GM18867 (cell line): ENCODE measurements at regions not wholly inside any gene's neighbourhood (a gene's known extent, or its start where the extent isn't known, plus 50 kb on each side); places are given as distances from the start of the nearest gene placed in this dataset.

Source experiments
- ATAC-seq: cut with Tn5 transposase; IDR thresholded peaks from one replicate; pipeline ENCODE4 v1.9.1; 2021; ENCODE audit warnings: mild to moderate bottlenecking, moderate library complexity; ENCODE audit not compliant: unreplicated experiment

DNA sequence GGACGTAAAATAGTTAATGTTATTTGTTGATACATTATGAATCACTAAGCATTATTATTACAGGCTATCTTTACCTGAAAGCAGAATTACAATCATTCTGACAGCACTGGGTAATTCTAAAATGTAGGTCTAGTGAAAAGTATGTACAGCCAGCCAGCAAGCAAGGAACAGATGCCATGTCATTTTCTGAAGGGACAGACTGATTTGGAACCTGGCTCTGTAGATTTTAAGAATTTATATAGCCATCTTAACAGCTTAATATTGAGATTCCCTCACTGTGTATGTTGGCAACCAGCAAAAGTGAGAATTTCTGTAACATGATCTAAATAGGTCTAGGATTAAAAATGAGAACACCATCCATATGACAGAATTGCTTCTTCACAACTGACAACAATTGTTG lies 359.4 kb downstream of the ZIC4 start:
- no peak for ATAC-seq

DNA sequence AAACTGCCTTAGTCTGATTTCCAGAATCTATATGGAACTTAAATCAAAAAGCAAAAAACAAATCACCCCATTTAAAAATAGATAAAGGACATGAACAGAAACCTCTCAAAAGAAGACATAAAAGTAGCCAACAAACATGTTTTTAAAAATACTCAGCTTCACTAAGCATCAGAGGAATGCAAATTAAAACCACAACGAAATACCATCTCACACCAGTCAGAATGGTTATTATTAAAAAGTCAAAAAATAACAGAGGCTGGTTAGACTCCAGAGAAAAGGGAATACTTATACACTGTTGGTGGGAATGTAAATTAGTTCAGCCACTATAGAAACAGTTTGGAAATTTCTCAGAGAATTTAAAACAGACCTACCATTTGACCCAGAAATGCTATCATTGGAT lies 367.9 kb downstream of the ZIC4 start:
- no peak for ATAC-seq

DNA sequence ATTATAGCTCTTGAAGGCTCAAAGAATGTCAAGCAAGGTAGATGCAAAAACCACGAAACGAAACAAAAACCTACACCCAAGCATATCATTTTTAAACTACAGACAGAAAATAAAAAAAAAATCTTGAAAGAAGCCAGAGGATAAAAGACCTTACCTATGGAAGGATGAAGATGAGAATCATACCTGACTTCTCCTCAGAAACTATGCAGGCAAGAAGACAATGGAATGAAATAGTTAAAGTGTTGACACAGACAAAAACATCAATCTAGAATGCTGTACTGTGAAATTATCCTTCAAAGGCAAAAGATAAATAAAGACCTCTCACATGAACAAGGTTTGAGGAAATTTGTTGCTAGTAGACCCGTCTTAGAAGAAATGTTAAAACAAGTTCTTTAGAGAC lies 372.0 kb downstream of the ZIC4 start:
- no peak for ATAC-seq

GRCh38 chr3:147030274-147030673 lies 376.1 kb downstream of the ZIC4 start:
- ATAC-seq, result no peak

DNA sequence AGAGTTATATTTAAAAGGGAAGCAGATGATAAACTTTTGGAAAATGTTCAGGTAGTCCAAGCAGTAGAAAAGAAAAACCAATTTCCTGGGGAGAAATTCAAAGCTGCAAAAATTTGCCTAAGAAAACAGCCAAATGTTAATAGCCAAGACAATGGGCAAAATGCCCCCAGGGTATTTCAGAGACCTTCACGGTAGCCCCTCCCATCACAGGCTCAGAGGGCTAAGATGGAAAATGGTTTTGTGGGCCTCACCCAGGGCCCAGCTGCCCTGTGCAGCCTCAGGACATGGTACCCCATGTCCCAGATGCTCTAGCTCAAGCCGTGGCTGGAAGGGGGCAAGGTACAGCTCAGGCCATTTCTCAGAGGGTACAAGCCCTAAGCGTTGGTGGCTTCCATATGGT lies 391.0 kb downstream of the ZIC4 start:
- no peak for ATAC-seq

DNA sequence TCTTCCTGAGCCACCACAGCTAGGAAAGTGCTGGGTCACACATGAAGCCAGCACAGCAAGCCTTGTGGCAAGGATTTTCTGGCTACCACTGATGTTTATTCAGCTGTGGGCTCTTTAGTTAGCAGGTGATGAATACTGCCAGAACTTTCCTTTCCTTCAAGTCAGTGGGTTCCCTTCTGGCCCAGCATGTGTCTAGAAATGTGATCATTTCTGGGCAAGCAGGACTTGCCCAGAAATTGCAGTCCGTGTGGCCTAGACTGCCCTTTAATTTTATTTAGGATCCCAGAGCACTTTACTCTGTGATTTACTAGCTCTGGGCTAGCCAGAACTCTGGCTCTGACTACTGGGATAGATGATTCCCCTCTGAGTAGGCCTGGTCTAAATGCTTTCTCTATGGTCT lies 397.5 kb downstream of the ZIC4 start:
- ATAC-seq, result no peak

GRCh38 chr3:147008458-147008857 lies 397.9 kb downstream of the ZIC4 start:
- no peak for ATAC-seq

GRCh38 chr3:147007736-147008245 lies 398.6 kb downstream of the ZIC4 start:
- no peak for ATAC-seq

DNA sequence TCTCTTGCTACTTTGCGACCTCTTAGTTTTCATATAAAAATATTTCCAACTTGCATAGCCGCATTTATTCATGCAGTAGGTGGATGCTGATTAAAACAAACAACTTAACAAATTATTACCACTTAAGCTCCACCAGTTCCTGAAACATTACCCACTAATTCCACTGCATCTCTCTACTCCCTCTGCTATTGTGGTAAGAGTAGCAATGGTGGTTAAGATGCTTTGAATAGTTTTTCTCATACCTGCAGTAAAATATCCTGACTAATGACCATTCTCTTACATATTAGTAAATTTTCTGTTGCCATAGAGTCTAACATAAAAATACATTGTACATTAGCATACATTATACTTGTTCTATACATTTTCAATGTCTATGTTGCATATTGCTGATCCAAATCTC lies 397.6 kb upstream of the PLSCR5 start:
- ATAC-seq, result no peak

DNA sequence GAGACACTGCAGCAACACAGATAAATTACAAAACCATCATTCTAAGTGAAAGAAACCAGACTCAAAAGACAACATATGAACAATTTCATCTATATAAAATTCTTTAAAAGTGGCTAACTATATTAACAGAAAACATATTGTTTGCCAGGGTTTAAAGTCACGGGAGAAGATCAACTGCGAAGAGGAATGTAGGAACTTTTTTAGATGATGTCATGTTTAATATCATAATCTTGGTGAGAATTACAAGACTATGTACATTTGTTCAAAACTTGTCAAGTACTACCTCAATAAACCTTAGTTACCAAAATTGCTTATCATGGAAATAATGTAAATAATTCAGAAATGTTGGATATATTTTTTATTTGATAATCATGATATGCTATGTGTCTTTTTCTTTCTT lies 395.1 kb upstream of the PLSCR5 start:
- ATAC-seq, result no peak

DNA sequence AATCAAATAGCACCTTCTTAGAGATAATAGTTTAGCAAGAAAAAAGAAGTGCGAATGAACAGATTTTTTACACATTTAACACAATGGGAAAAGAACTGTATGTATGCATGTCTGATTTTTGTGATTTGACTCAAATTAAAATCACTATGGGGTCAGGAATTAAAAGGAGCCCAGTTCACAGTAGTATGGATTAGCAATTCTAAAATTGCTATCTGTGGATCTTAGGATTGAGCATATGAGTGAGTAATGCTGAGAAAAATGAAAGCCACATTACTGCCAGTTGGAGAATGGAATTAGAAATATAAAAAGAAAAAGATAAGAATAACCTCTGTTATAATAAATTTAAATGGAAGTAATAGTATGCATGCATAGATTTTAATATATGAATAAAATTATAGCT lies 386.8 kb upstream of the PLSCR5 start:
- ATAC-seq, result no peak

DNA sequence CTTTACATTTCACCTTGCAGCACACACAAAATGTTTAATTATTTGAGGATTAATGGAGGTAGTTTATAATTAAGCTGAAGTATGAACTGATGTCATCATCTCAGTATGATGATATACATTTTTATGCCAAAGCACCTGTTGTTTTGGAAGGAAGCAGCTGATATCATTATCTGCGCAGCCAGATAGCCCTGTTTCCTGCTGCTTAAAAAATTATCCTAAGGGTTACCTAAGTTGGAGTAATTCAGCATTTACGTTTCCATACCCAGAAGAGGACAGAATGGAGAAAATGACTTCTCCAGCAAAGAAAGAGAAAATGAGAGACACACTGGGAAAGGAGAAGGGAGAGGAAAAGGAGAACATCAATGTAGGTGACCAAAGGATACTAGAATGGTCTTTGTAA lies 370.3 kb upstream of the PLSCR5 start:
- no peak for ATAC-seq

GRCh38 chr3:146975032-146975431 lies 369.9 kb upstream of the PLSCR5 start:
- no peak for ATAC-seq

- ATAC-seq, result no peak
Measured at GRCh38 chr3:146974001-146974400, 368.9 kb upstream of the PLSCR5 start.

DNA sequence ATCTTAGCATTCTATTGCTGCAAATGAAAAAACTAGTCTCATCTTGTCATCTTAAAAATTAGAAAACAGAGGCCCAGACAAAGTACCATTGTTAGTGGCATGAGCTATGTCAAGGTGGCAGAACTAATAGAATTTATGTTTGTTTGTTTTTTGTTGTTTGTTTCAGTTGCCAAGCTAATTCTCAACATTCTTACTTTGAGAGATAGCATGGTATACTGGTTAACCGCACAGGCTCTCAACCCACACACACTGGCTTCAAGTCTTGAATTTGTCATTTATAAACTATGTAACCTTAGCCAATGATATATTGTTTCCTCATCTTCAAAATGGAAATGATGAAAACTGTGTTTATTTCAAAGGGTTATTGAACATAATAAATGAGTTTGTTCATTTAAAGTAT lies 367.6 kb upstream of the PLSCR5 start:
- ATAC-seq, result no peak

DNA sequence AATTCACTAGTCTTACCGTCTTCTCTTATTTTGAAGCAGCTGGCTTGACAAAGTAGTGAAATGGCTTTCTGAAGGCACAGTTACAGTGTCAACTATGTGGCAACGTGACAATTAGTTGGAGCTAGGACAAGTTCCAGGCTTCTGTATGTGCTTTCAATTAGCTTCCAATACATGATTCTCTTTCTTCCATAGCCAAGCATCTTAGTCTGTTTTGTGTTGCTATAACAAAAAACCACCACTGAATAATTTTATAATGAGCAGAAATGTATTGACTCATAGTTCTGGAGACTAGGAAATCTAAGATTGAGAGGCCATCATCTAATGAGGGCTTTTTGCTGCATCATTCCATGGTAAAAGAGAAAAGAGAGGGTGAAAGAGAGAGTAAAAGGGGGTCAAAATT lies 365.1 kb upstream of the PLSCR5 start:
- no peak for ATAC-seq

DNA sequence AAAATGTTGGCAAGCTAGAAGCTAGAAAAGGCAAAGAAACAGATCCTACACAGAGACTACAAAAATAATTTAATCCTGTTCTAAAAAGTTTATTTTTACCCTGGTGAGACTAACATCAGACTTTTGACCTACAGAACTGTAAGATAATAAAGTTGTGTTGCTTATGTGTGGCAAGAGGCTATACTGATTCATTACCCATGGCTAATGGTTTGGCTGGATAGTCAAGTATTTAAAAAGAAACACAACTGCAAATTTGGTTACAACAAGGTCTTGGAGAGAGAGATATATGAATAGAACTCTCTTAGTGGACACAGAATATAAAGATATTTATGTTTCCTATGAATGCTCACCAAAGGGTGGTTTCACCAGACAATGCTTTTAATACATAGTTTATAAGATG lies 364.2 kb upstream of the PLSCR5 start:
- ATAC-seq, result no peak

DNA sequence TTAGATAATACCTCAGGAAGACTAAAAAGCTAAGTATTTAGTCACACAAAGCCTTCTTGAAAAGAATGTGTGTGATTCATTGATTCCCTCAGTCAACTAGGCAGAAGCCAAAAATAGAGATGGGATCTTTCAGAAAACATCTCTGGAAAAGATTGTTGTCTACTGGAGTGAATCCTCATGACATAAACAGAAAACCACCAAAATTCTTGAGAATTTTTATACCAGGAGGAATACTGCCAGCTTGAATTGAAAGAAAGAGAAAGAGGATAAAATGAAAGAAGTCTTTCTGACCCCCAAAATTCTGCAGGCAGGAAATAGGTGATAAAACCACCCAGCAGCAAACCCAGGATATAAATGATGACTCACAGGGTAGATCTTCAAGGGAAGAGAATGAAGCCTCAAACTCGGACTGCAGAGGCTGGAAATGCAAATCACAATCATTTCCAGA lies 363.1 kb upstream of the PLSCR5 start:
- no peak for ATAC-seq

- ATAC-seq, result no peak
Measured at GRCh38 chr3:146967783-146968182, 362.6 kb upstream of the PLSCR5 start.

DNA sequence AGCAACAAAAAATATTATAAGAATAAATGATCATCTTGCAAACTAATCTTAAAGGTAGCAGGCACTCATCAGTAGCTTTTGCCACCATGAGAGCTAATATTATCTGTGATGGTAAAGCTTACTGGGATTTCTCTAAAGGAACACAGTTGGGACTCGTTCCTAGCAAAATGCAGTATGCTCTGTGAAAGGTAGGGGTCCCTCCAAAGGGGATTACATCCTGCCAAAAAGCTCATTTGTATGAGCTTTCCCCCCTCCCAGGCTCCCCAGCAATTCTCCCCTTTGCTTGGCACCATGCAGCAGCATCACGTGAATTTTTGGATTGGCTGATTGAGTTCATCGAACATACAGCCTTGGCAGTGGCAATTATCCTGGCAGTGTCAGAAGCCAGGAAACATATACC lies 361.0 kb upstream of the PLSCR5 start:
- no peak for ATAC-seq

- no peak for ATAC-seq
Measured at GRCh38 chr3:146953511-146953981, 348.4 kb upstream of the PLSCR5 start.

GRCh38 chr3:146948985-146949384 lies 343.8 kb upstream of the PLSCR5 start:
- ATAC-seq, result no peak

DNA sequence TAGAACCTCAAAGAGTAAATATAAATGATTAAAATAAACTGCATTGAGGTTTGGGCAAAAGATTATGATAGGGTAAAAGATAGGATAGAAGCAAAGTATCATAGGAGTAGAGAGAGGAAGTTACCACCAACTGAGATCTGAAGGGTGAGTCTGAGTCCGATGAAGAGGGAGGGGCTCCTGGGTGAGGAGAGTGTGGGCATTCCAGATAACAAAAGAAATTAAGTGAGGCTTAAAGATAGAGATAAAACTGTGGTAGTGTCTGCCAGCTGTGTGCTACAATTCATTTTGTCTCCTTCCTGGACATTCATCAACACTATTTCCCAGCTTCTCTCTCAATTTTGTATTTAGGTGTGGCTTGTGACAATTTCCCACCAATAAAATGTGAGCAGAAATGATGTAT lies 343.0 kb upstream of the PLSCR5 start:
- no peak for ATAC-seq

DNA sequence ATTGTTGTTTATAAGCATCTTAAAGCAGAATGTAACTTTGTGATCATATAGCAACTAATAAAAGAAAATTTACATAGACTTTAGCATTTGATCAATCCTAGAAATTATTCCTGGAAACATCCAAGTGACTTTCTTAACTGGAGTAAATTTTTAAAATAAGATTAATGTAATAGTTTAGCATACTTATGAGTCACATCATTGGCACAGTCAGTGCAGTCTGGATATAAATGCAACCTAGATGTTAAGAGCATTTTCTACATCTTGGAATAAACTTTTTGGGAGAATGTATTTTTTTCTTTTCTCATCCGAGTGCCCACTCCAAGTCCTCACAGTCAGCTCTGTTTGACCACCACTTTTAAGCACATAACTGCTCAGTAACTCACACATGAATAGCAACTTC lies 324.6 kb upstream of the PLSCR5 start:
- ATAC-seq, result no peak
